ENCODE measurements at regions not wholly inside any gene's neighbourhood (a gene's known extent, or its start where the extent isn't known, plus 50 kb on each side); places are given as distances from the start of the nearest gene placed in this dataset.

DNA sequence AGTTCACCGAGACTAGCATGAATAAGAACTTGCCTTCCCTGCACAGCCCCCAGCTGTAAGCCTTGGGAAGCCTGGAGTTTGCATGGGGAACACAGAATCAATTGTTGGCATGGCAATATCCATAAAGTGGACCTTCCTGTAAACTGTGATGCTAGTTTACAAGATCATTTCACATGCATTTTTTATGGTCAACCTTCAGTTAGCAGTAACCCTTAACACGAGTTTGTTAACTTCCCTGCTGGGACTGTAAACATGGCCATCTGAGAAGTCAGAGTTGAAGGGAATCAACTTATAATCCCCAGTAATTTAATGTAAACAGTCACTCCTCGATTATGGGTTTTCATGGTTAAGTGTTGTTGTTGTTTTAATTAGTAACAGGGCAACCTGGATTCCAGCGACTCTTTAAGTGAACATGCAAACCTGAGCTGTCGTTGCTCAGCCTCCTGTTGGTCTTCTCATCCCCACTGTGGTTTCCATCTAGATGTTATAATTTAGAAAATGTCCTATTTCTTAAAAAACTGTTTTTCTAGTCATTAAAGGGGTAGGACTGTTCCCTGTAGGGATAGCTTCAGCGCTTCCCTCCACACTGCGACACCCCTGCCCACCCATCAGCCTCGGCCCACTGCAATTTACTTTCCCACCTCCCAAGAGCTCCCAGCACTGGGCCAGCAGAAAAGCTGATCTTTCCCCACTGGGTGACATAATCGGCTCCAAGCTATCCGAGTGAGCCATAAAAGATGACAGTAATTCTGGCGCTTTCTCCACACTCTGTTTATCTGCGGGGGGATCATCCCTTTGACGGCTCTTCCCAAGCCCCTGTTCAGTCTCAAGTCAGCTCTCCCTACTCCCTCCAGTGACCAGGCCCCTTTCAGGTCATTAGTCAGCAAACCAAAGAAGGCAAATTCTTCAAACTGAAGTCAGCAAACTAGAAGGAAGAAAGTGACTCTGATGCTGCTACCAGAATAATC is 107.6 kb upstream of the IPO9 start:
- POLR2A ChIA-PET: interaction anchor here (0.6 to 1.4 kb wide), 5 partner anchors 10 to 240 kb away, joined by 3 to 6 read pairs (median 4); no protein-coding TSS in a partner anchor
- no peak overlapping the region for H3K4me2 ChIP-seq (ENCODE audit: low read length)
- H3K9me2 ChIP-seq (ENCODE audit: insufficient read depth, low read length): no peaks in the 10 kb centered on the region
- no peak for TF ChIP-seq EZH2phosphoT487 (IDR thresholded peaks at IDR 0.05; ENCODE audit: borderline replicate concordance, low read depth, low read length)
- TF ChIP-seq CTCF (conservative IDR thresholded peaks at IDR 0.05; ENCODE audit: low read length): no peak
- no peak overlapping the region for H3K27ac ChIP-seq (ENCODE audit: low read depth, low read length, poor library complexity, severe bottlenecking)
- no peak overlapping the region for H3K4me3 ChIP-seq (ENCODE audit: low read depth, low read length, poor library complexity, severe bottlenecking)
- H3K79me2 ChIP-seq (ENCODE audit: insufficient read depth, low read depth, low read length): no peaks in the 10 kb centered on the region
- intact Hi-C loops (cut with micrococcal nuclease; ENCODE audit: unreplicated experiment): no loop called here
- H3K36me3 ChIP-seq (ENCODE audit: insufficient read depth, low read length): no peaks in the 10 kb centered on the region
- CTCF ChIA-PET (ENCODE audit: unreplicated experiment): no interaction called here
- BruUV-seq (replicated peaks): no TSS peak
- peaks cover 1% of the 10 kb centered on the region for H3K4me1 ChIP-seq (ENCODE audit: insufficient read depth, low read length, poor library complexity, severe bottlenecking)
- no peaks in the 10 kb centered on the region for H4K20me1 ChIP-seq (ENCODE audit: insufficient read depth, low read length)
- no peaks in the 10 kb centered on the region for H3K9me3 ChIP-seq (ENCODE audit: low read length)
- no peak for DNase-seq (ENCODE audit: low spot score)
- no peak overlapping the region for H2AFZ ChIP-seq (ENCODE audit: low read length)

- Histone ChIP-seq H4K20me1 (ENCODE audit: insufficient read depth, low read length) (no peaks in the 10 kb centered on the region), H3K9me2 (ENCODE audit: insufficient read depth, low read length) (no peaks in the 10 kb centered on the region), H3K9me3 (ENCODE audit: low read length) (no peaks in the 10 kb centered on the region), H3K36me3 (ENCODE audit: insufficient read depth, low read length) (no peaks in the 10 kb centered on the region), H3K4me2 (ENCODE audit: low read length) (no peak overlapping the region), H3K4me3 (ENCODE audit: low read depth, low read length, poor library complexity, severe bottlenecking) (no peak overlapping the region), H3K4me1 (ENCODE audit: insufficient read depth, low read length, poor library complexity, severe bottlenecking) (no peaks in the 10 kb centered on the region), H2AFZ (ENCODE audit: low read length) (no peak overlapping the region), H3K27ac (ENCODE audit: low read depth, low read length, poor library complexity, severe bottlenecking) (no peak overlapping the region), H3K79me2 (ENCODE audit: insufficient read depth, low read depth, low read length) (no peaks in the 10 kb centered on the region)
- TF ChIP-seq EZH2phosphoT487 (IDR thresholded peaks at IDR 0.05; ENCODE audit: borderline replicate concordance, low read depth, low read length) (no peak), CTCF (conservative IDR thresholded peaks at IDR 0.05; ENCODE audit: low read length) (no peak)
- intact Hi-C loops (cut with micrococcal nuclease; ENCODE audit: unreplicated experiment): no loop called here
- no peak for DNase-seq (ENCODE audit: low spot score)
- ChIA-PET POLR2A (interaction anchor here (0.8 to 1.1 kb wide), 3 partner anchors 11 to 23 kb away, joined by 3 to 4 read pairs (median 4); no protein-coding TSS in a partner anchor), CTCF (ENCODE audit: unreplicated experiment) (interaction anchor here (0.8 kb wide), 1 partner anchor 11 kb away, joined by 3 read pairs; no protein-coding TSS in a partner anchor)
- BruUV-seq (replicated peaks): no TSS peak
Measured at GRCh38 chr1:201724039-201724765, 104.8 kb upstream of the IPO9 start.

Data from OCI-LY7 (cell line).